ENCODE measurements at regions not wholly inside any gene's neighbourhood (a gene's known extent, or its start where the extent isn't known, plus 50 kb on each side); places are given as distances from the start of the nearest gene placed in this dataset.

GRCh38 chr2:221042926-221043325, 529.2 kb downstream of the EPHA4 start:
- no peak for DNase-seq (ENCODE audit: extremely low read depth, low read depth)

GRCh38 chr2:221044781-221045180, 527.3 kb downstream of the EPHA4 start:
- no peak for DNase-seq (ENCODE audit: extremely low read depth, low read depth)

- DNase-seq (ENCODE audit: extremely low read depth, low read depth): no peak
Measured at GRCh38 chr2:221050020-221050795, 521.9 kb downstream of the EPHA4 start.

DNA sequence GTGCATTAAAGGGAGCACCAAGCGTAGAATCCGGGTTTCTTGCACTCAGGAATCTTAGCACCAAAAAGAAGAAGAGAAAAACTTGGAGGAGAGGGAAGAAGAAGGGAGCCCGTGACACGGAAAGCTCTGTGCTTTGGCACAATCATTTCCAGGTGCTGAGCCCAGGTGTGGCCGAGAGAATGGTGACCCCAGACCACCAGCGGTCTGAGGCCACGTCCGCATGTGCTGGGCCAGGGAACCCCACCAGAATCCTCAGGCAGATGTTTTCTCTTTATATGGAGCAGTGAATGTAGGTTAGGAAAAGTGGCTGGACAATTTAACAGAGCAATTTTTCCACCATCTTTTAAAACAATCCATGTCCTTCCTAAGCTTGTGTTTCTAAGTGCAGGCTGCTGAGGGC, 520.9 kb downstream of the EPHA4 start:
- DNase-seq (ENCODE audit: extremely low read depth, low read depth): no peak

DNA sequence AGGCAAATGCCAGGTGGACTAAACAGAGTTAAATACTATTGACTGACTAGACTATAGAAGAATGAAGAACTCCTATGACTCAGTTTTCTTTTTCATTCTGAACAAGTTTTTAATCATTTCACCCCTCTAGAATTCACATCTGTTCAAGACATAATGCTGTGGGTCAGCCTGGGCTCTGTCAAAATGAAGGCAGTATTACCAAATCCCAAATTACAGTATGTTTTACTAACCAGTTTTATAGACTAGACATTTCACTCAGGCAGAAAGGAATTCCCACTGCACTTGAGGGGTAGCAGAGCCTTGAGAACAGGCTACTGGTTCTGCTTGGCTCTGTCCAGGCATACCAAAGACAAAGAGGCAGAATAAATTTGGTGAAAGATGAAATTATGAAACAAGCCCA, 511.7 kb downstream of the EPHA4 start:
- DNase-seq (ENCODE audit: extremely low read depth, low read depth): no peak

DNA sequence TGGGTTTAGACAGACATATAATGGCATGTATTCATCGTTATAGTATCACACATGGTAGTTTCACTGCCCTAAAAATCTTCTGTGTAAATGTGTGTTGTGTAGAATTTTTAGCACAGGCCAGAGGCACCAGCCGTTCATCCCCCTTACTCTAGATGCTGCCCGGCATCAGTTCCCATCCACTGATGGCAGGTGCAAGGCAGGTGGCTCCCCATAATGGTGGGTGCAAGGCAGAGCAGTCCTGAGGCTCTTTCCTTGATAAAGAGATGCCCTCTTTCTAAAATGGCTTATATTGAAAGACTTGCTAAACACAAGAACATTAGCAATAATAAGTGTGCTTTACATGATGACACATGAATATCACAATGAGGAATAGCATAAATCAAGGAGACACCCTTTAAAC, 508.5 kb downstream of the EPHA4 start:
- DNase-seq (ENCODE audit: extremely low read depth, low read depth): no peak

- DNase-seq (ENCODE audit: extremely low read depth, low read depth): no peak
Measured at GRCh38 chr2:221064058-221064854, 507.8 kb downstream of the EPHA4 start.

GRCh38 chr2:221064880-221065279, 507.2 kb downstream of the EPHA4 start:
- DNase-seq (ENCODE audit: extremely low read depth, low read depth): no peak

GRCh38 chr2:221068123-221068522, 504.0 kb downstream of the EPHA4 start:
- DNase-seq (ENCODE audit: extremely low read depth, low read depth): no peak

DNA sequence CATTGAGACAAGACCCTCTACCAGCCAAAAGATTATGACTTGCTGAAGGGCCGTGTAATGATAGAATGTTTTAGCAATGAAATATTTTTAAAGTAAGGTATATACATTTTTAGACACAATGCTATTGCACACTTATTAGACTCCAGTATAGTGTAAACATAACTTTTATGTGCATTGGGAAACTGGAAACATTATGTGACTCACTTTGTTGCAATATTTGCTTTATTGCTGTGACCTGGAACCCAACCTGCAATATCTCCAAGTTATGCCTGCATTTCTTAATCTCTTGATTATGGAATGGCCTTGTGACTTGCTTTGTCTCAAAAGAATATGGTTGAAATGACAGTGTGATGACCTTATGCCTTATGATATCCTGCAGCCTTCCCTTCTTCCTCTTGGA, 502.0 kb downstream of the EPHA4 start:
- DNase-seq (ENCODE audit: extremely low read depth, low read depth): no peak

DNA sequence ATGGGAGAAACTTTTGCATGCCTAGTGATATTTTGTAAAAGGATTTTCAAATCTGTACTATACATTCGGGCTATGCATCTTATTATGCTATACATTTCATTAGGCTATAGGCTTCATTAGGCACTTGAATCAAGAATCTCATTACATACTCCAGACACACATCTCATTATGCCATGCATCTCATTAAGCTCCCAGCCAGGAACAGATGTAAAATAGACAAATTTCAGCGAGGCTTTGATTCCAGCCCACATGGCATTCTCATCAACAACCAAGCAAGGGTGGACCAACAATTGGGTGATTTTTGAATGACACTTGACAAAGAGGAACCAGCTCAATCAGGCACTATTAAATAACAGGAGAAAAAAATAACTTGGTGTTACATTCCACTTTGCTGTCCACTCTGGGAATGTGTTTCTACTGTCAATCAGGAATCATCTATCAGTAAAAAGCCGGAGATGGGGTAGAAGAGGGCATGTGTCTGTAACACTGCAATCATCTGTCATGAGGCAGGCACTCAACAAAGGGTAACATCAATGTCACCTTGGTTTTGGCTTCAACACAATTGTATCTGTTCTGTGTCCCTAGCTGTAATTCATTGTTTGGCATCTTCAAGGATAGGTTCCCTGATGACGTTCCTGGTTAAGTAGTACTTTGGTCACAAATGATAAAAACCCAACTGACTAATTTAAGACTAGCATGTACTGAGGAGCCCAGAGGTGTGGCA, 498.6 kb downstream of the EPHA4 start:
- DNase-seq (ENCODE audit: extremely low read depth, low read depth): no peak

GRCh38 chr2:221074238-221074637, 497.9 kb downstream of the EPHA4 start:
- DNase-seq (ENCODE audit: extremely low read depth, low read depth): no peak

GRCh38 chr2:221075203-221075602, 496.9 kb downstream of the EPHA4 start:
- DNase-seq (ENCODE audit: extremely low read depth, low read depth): no peak

GRCh38 chr2:221077251-221077650, 494.9 kb downstream of the EPHA4 start:
- no peak for DNase-seq (ENCODE audit: extremely low read depth, low read depth)

DNA sequence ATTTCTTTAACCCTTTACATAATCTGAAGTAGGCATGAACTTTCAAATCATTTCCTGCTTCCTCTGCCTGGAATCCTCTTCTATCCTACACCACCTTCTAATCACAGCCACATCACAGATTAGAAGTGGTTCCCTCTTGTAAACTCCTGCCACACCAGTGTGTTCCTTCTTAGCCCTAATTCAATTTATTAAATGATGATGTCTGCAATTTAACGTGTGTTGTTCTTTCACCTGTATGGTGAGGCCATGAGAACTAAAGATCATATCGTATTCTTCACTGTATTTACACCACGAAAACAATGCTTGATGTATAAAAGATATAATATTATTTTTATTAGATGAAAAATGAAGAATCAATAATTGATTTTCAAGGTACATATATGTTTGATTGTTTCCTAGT, 494.3 kb downstream of the EPHA4 start:
- DNase-seq (ENCODE audit: extremely low read depth, low read depth): no peak

GRCh38 chr2:221085341-221085900, 486.7 kb downstream of the EPHA4 start:
- DNase-seq (ENCODE audit: extremely low read depth, low read depth): no peak

GRCh38 chr2:221085936-221086335, 486.2 kb downstream of the EPHA4 start:
- DNase-seq (ENCODE audit: extremely low read depth, low read depth): no peak

- DNase-seq (ENCODE audit: extremely low read depth, low read depth): no peak
Measured at GRCh38 chr2:221087779-221088178, 484.3 kb downstream of the EPHA4 start.

- DNase-seq (ENCODE audit: extremely low read depth, low read depth): no peak
Measured at GRCh38 chr2:221088506-221088905, 483.6 kb downstream of the EPHA4 start.

DNA sequence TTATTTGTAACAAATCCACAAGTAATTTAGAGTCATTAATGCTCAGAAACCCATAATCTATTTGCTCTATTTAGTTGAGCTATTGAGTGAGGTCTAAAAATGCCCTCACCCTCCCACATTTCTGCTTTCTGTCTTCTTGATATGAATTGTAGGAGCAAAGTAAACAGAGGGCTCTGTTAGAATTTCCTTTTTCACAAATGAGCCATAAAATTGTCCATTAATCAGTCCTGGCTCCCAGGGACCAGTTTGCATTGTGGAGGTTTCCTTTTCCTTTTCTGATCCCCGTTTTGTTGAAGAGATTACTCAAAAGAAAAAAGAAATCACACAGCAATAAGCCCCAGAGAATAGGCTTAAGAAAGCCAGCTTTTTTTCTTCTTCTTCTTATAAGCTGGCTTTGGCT, 476.7 kb downstream of the EPHA4 start:
- DNase-seq (ENCODE audit: extremely low read depth, low read depth): no peak
